Neutrophil (primary cell): ENCODE measurements at regions not wholly inside any gene's neighbourhood (a gene's known extent, or its start where the extent isn't known, plus 50 kb on each side); places are given as distances from the start of the nearest gene placed in this dataset.

Source experiments
- H3K27ac ChIP-seq: fragments of 200-600 bp; sonication (generic); 2 replicates; pipeline ENCODE4 v1.5.1; 2016; ENCODE audit warnings: mild to moderate bottlenecking, moderate library complexity
- H3K27me3 ChIP-seq: fragments of 200-600 bp; sonication (generic); 2 replicates; pipeline ENCODE4 v1.6.0; 2016; ENCODE audit warnings: mild to moderate bottlenecking
- H3K36me3 ChIP-seq: fragments of 200-600 bp; sonication (generic); 2 replicates; pipeline ENCODE4 v1.5.1; 2017
- H3K4me1 ChIP-seq, 2 experiments: fragments of 200-600 bp in 1 of 2; sonication (generic) in 1 of 2; 1 replicate in 1 of 2; 2 replicates in 1 of 2; pipeline versions ENCODE4 v1.5.1 to v1.6.1; 2013 to 2016; ENCODE audit warnings: low read depth in 1 of 2, low read length in 1 of 2, mild to moderate bottlenecking in 1 of 2, moderate library complexity in 1 of 2; ENCODE audit not compliant: control insufficient read depth in 1 of 2, insufficient read depth in 1 of 2
- H3K4me3 ChIP-seq, 2 experiments: fragments of 200-600 bp in 1 of 2; sonication (generic) in 1 of 2; 1 replicate in 1 of 2; 2 replicates in 1 of 2; pipeline ENCODE4 v1.5.1; 2013 to 2016; ENCODE audit warnings: low read depth in 1 of 2, low read length in 1 of 2, mild to moderate bottlenecking in 1 of 2, moderate library complexity in 1 of 2
- H3K9me3 ChIP-seq: fragments of 200-600 bp; sonication (generic); 2 replicates; pipeline ENCODE4 v1.5.1; 2016
- TF ChIP-seq, protein P1 (sequence below): fragments of 200-600 bp; sonication (generic); IDR thresholded peaks from 2 replicates; pipeline ENCODE4 v1.5.1; 2016; ENCODE audit warnings: antibody characterized with exemption

DNA sequence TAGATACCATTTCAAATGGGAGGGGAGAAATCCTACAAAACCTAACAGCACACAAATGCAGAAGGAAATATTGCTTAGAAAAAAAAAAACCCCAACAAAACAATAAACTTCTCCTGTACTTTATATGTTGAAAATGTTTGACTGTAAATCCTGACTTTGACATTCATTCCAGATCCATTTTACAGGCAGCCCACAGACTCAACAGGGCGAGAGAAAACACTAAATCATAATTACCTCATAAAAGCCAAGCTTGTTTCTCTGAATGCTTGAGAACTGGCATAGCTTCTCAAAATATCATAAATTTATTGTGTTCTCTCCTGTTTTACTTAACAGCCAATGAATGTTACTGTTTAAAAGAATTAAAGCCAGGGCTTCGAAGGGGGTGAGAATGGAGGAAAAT is 273.2 kb downstream of the CD83 start:
- TF ChIP-seq, protein P1, sequence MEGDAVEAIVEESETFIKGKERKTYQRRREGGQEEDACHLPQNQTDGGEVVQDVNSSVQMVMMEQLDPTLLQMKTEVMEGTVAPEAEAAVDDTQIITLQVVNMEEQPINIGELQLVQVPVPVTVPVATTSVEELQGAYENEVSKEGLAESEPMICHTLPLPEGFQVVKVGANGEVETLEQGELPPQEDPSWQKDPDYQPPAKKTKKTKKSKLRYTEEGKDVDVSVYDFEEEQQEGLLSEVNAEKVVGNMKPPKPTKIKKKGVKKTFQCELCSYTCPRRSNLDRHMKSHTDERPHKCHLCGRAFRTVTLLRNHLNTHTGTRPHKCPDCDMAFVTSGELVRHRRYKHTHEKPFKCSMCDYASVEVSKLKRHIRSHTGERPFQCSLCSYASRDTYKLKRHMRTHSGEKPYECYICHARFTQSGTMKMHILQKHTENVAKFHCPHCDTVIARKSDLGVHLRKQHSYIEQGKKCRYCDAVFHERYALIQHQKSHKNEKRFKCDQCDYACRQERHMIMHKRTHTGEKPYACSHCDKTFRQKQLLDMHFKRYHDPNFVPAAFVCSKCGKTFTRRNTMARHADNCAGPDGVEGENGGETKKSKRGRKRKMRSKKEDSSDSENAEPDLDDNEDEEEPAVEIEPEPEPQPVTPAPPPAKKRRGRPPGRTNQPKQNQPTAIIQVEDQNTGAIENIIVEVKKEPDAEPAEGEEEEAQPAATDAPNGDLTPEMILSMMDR, result no peak
- H3K36me3 ChIP-seq, result no peaks in the 10 kb centered on the region
- H3K9me3 ChIP-seq, result no peaks in the 10 kb centered on the region
- no peak overlapping the region for H3K4me3 ChIP-seq
- H3K27ac ChIP-seq, result no peak overlapping the region
- no peaks in the 10 kb centered on the region for H3K27me3 ChIP-seq
- no peaks in the 10 kb centered on the region for H3K4me1 ChIP-seq

DNA sequence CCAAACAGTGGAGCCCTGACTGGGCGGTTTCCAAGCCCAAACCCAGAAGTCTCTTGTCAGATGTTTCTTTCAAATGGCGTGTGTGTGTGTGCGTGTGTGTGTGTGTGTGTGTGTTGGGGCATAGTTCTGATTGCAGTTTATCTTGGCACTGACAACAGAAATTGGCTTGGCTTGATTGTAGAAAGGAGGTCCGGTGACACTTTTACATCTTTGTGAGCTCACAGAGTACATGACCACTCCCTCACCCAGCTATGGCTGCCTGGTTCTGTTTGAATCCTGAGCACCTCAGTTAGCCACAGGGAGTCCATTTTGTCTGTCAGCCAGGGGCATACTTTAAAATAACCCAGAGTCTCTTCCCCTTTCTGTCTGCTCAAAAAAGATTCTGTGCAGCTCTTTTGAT is 276.3 kb downstream of the CD83 start:
- Histone ChIP-seq H3K4me3 (no peak overlapping the region), H3K27ac (no peak overlapping the region), H3K9me3 (no peaks in the 10 kb centered on the region), H3K27me3 (no peaks in the 10 kb centered on the region), H3K4me1 (no peaks in the 10 kb centered on the region), H3K36me3 (no peaks in the 10 kb centered on the region)
- TF ChIP-seq, protein P1, result no peak

DNA sequence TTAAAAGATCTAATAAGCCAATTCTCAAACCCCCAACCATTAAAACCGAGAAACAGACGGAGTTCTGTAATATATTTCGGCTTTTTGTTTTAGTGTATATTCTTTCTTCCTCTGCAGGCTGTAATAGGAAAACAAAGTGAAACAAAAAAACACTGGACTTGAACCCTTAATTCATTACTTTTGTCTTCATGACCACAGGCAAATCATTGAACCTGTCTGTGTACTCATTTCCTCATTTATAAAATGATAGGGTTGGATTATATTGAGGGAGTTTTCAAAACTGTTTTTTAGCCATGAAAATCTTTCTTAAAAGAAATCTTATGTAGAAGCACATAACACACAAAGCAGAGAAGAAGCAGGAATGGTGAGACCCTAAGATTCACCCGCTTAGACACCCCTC is 278.8 kb downstream of the CD83 start:
- no peaks in the 10 kb centered on the region for H3K36me3 ChIP-seq

DNA sequence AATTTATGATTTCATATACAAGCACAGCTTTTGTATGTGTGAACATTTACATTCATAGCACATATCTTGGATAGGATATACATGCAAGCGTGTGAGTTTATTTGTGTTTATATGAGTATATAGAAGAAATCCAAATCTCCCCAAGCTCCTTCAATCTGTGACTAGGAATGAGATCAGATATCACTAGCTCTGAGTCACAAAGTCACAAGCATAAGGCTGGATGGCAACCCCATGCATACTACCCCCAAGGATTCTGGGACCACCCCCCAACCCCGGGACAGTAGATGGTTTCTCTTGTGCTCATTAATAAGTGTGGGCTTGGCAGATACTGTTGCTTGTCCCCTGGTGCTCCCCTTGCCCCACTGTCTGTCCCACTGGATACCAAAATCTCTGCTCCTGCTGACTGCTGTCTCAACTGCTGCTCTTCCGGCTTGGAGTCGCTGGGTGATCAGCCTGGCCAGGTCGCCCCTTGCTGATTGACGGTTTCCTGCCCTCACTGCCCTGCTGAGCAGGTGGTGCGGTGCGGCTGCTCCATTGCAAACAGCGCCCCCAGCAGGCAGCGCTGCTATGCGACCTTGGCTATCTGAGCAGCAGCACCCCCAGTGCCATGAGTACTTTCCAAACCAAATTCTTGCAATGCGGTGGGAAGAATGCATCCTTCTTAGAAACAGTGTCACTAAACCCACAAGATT is 279.4 kb downstream of the CD83 start:
- Histone ChIP-seq H3K4me1 (no peaks in the 10 kb centered on the region), H3K4me3 (no peak overlapping the region), H3K9me3 (no peaks in the 10 kb centered on the region), H3K27me3 (no peaks in the 10 kb centered on the region), H3K27ac (no peak overlapping the region), H3K36me3 (no peaks in the 10 kb centered on the region)
- TF ChIP-seq, protein P1, result no peak

More for the DNA sequence above, 278.8 kb downstream of the CD83 start:
- Histone ChIP-seq H3K4me3 (no peak overlapping the region), H3K4me1 (no peaks in the 10 kb centered on the region), H3K27ac (no peak overlapping the region), H3K9me3 (no peaks in the 10 kb centered on the region), H3K27me3 (no peaks in the 10 kb centered on the region)
- TF ChIP-seq, protein P1, result no peak

DNA sequence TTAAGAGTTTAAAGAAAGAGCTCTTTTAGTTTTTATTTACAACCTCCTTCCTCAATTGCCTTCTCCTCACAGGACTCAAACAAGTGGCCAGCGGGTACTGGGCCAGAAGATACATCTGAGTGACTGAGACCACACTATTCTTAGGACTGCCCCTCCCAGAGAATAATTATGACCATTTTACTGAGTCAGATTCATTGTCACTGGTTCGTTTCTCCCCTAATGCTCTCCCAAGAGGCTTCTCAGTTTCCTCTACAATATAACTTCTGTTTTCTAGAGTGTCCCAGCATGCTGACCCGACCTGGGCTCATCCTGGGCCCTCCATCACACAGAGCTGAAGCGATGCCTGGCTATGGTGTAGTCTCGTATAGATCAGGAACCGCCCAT is 279.9 kb downstream of the CD83 start:
- H3K27ac ChIP-seq, result no peak overlapping the region
- H3K36me3 ChIP-seq, result no peaks in the 10 kb centered on the region
- no peaks in the 10 kb centered on the region for H3K4me1 ChIP-seq
- H3K9me3 ChIP-seq, result no peaks in the 10 kb centered on the region
- no peak overlapping the region for H3K4me3 ChIP-seq
- TF ChIP-seq, protein P1, result no peak
- H3K27me3 ChIP-seq, result no peaks in the 10 kb centered on the region
